Gastrocnemius medialis (tissue), 4 donors: ENCODE measurements at regions not wholly inside any gene's neighbourhood (a gene's known extent, or its start where the extent isn't known, plus 50 kb on each side); places are given as distances from the start of the nearest gene placed in this dataset.

Experiments used
- ATAC-seq, 2 donors: fragments of 150-250 bp; one replicate each; pipeline ENCODE4 v1.9.1; 2016
- DNase-seq, 2 donors: peaks; one replicate each; pipeline ENCODE4 v3.0.0-alpha.2; 2019
- H3K27ac ChIP-seq, 4 donors: fragments of 200-600 bp; sonication (generic); 1 replicate in 1 of 4; 2 replicates in 3 of 4; pipeline ENCODE4 v1.5.1; 2016 to 2018; ENCODE audit warnings: mild to moderate bottlenecking in 2 of 4, moderate library complexity in 1 of 4
- H3K27me3 ChIP-seq, 3 donors: fragments of 200-600 bp; sonication (generic) in 2 of 3; 1 replicate in 1 of 3; 2 replicates in 2 of 3; pipeline versions ENCODE4 v1.5.1 to v1.6.0; 2016 to 2019; ENCODE audit warnings: mild to moderate bottlenecking in 1 of 3, moderate library complexity in 1 of 3
- H3K36me3 ChIP-seq, 2 donors: fragments of 200-600 bp; sonication (generic) in 1 of 2; one replicate each; pipeline ENCODE4 v1.5.1; 2017 to 2018
- H3K4me1 ChIP-seq, 2 donors: fragments of 200-600 bp; sonication (generic) in 1 of 2; one replicate each; pipeline ENCODE4 v1.5.1; 2016 to 2017; ENCODE audit warnings: mild to moderate bottlenecking in 2 of 2
- H3K4me3 ChIP-seq, 4 donors: fragments of 200-600 bp; sonication (generic) in 3 of 4; 1 replicate in 1 of 4; 2 replicates in 3 of 4; pipeline ENCODE4 v1.5.1; 2016 to 2019; ENCODE audit warnings: mild to moderate bottlenecking in 2 of 4
- H3K9me3 ChIP-seq, 3 donors: fragments of 200-600 bp; sonication (generic) in 2 of 3; 1 replicate in 1 of 3; 2 replicates in 2 of 3; pipeline ENCODE4 v1.5.1; 2016 to 2019
- POLR2A ChIP-seq, 2 donors: fragments of 450-650 bp; IDR thresholded peaks; one replicate each; pipeline ENCODE4 v1.6.1; 2017; ENCODE audit warnings: antibody characterized with exemption in 2 of 2, mild to moderate bottlenecking in 2 of 2, moderate library complexity in 2 of 2
- in situ Hi-C, 4 donors: fragments of 200-750 bp; cut with MboI; loops; one replicate each; pipeline versions ENCODE4 v1.15.0 to v1.8.0; 2017; ENCODE audit warnings: low sequenced_read_pairs in 4 of 4
- intact Hi-C: fragments of 100-400 bp; cut with DNase I; formaldehyde crosslinking; loops from one replicate; pipeline ENCODE4 v1.15.1; 2023; ENCODE audit warnings: low total_unique reads
- TF ChIP-seq, protein P1 (sequence below), 5 experiments: fragments of 450-650 bp in 3 of 5; fragments of 200-600 bp in 2 of 5; sonication (generic) in 2 of 5; IDR thresholded peaks in 4 of 5; conservative IDR thresholded peaks in 1 of 5; 1 replicate in 4 of 5; 2 replicates in 1 of 5; pipeline ENCODE4 v1.5.1; 2016 to 2019; ENCODE audit warnings: antibody characterized with exemption in 5 of 5, mild to moderate bottlenecking in 3 of 5, moderate library complexity in 3 of 5

DNA sequence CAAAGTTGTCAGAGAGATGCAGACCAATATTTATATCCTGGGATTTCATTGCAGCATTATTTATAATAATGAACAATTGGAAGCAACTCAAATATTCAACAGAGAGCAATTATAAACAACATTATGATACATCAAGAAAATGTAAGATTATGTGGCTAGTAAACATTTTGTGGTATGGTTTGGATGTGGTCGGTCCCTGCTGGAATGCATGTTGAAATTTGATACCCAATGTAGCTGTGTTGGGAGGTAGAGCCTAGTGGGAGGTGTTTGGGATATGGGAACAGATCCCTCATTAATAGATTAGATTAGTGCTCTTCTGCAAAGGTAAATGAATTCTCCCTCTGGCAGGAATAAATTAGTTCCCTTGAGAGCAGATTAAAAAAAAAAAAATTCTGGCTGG lies 350.9 kb downstream of the ANKRD30A start:
- Histone ChIP-seq H3K27me3 (no peaks in the 10 kb centered on the region), H3K9me3 (no peaks in the 10 kb centered on the region), H3K4me1 (no peaks in the 10 kb centered on the region), H3K27ac (no peak overlapping the region), H3K4me3 (no peak overlapping the region), H3K36me3 (no peaks in the 10 kb centered on the region)
- in situ Hi-C loops (no loop called here), intact Hi-C loops (no loop called here)
- DNase-seq = no peak
- TF ChIP-seq, protein P1, sequence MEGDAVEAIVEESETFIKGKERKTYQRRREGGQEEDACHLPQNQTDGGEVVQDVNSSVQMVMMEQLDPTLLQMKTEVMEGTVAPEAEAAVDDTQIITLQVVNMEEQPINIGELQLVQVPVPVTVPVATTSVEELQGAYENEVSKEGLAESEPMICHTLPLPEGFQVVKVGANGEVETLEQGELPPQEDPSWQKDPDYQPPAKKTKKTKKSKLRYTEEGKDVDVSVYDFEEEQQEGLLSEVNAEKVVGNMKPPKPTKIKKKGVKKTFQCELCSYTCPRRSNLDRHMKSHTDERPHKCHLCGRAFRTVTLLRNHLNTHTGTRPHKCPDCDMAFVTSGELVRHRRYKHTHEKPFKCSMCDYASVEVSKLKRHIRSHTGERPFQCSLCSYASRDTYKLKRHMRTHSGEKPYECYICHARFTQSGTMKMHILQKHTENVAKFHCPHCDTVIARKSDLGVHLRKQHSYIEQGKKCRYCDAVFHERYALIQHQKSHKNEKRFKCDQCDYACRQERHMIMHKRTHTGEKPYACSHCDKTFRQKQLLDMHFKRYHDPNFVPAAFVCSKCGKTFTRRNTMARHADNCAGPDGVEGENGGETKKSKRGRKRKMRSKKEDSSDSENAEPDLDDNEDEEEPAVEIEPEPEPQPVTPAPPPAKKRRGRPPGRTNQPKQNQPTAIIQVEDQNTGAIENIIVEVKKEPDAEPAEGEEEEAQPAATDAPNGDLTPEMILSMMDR (IDR thresholded peaks at IDR 0.05 in 4 of 5, conservative IDR thresholded peaks at IDR 0.05 in 1 of 5) = no peak
- no peak for TF ChIP-seq POLR2A (IDR thresholded peaks at IDR 0.05)
- no peak for ATAC-seq

DNA sequence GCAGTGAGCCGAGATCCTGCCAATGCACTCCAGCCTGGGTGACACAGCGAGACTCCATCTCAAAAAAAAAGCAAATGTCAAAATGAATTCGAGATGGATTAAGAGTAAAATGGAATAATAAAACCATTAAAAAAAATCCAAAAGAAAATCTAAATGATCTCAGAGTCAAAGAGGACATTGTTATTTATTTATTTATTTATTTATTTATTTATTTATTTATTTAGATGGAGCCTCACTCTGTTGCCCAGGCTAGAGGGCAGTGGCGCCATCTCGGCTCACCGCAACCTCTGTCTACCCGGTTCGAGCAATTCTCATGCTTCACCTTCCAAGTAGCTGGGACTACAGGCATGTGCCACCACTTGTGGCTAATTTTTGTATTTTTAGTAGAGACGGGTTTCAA lies 349.2 kb downstream of the ANKRD30A start:
- Histone ChIP-seq H3K27ac (no peak overlapping the region), H3K27me3 (no peaks in the 10 kb centered on the region), H3K4me3 (no peak overlapping the region), H3K9me3 (no peaks in the 10 kb centered on the region), H3K4me1 (no peaks in the 10 kb centered on the region), H3K36me3 (no peaks in the 10 kb centered on the region)
- in situ Hi-C loops = no loop called here
- TF ChIP-seq, protein P1 (IDR thresholded peaks at IDR 0.05 in 4 of 5, conservative IDR thresholded peaks at IDR 0.05 in 1 of 5) = no peak
- no peak for TF ChIP-seq POLR2A (IDR thresholded peaks at IDR 0.05)
- no peak for DNase-seq
- intact Hi-C loops = no loop called here
- ATAC-seq = no peak

DNA sequence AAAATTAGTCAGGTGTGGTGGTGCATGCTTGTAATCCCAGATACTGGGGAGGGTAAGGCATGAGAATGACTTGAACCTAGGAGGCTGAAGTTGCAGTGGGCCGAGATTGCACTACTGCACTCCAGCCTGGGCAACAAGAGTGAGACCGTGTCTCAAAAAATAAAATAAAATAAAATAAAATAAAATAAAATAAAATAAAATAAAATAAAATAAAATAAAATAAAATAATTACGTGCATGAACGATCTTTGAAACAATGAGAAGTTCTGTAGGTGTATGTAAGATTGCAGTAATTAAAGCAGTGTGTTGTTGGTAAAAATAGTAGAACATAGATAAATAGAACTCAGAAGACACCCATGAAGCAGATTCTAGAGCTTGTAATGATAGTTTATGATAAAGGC lies 348.5 kb downstream of the ANKRD30A start:
- Histone ChIP-seq H3K36me3 (no peaks in the 10 kb centered on the region), H3K4me1 (no peaks in the 10 kb centered on the region), H3K27ac (no peak overlapping the region), H3K9me3 (no peaks in the 10 kb centered on the region), H3K27me3 (no peaks in the 10 kb centered on the region), H3K4me3 (no peak overlapping the region)
- intact Hi-C loops (no loop called here), in situ Hi-C loops (no loop called here)
- ATAC-seq (no peak), DNase-seq (no peak)
- TF ChIP-seq, protein P1 (IDR thresholded peaks at IDR 0.05 in 4 of 5, conservative IDR thresholded peaks at IDR 0.05 in 1 of 5) = no peak
- TF ChIP-seq POLR2A (IDR thresholded peaks at IDR 0.05) = no peak

DNA sequence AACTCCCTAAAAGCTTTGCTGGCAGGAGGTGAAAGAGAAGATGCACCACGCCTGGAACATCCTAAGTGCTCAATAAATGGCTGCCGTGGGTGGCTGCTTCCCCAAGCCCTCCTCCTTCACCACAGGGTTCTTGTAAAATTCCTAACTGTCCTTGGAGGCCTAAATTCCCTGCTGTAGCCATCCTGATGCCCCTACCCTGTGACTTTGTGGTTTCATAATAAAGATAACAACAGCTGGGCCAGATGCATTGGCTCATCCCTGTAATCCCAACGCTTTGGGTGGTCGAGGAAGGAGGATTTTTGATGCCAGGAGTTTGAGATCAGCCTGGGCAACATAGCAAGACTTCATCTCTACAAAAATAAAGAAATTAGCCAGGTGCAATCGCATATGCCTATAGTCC lies 341.8 kb downstream of the ANKRD30A start:
- in situ Hi-C loops (no loop called here), intact Hi-C loops (no loop called here)
- Histone ChIP-seq H3K4me3 (no peak overlapping the region), H3K36me3 (no peaks in the 10 kb centered on the region), H3K4me1 (no peaks in the 10 kb centered on the region), H3K9me3 (no peaks in the 10 kb centered on the region), H3K27ac (no peak overlapping the region), H3K27me3 (no peaks in the 10 kb centered on the region)
- DNase-seq (no peak), ATAC-seq (no peak)
- TF ChIP-seq POLR2A (IDR thresholded peaks at IDR 0.05) = no peak
- TF ChIP-seq, protein P1 (IDR thresholded peaks at IDR 0.05 in 4 of 5, conservative IDR thresholded peaks at IDR 0.05 in 1 of 5) = no peak

DNA sequence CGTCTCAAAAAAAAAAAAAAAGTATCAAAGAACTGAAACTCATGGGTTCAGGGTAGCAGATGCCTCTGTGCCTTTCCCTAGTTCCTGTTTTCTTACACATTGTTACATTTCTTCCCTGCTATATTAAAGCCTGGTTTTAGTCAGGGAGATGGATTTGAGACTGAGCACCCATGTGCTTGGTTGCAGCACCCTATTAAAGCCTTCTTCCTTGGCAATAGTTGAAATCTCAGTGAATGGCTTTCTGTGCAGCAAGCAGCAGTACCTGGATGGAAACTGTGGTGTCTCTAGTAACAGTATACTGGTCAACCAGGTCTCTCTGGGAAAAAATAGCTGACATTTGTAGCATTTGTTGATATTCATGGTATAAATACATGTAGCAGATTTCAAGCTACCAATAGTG lies 331.1 kb downstream of the ANKRD30A start:
- DNase-seq (no peak), ATAC-seq (no peak)
- no peaks in the 10 kb centered on the region for H3K9me3 ChIP-seq
- TF ChIP-seq, protein P1 (IDR thresholded peaks at IDR 0.05 in 4 of 5, conservative IDR thresholded peaks at IDR 0.05 in 1 of 5) = no peak
- TF ChIP-seq POLR2A (IDR thresholded peaks at IDR 0.05) = no peak
- H3K27ac ChIP-seq = no peak overlapping the region
- no peak overlapping the region for H3K4me3 ChIP-seq
- intact Hi-C loops = no loop called here
- no peaks in the 10 kb centered on the region for H3K27me3 ChIP-seq
- in situ Hi-C loops = no loop called here
- H3K4me1 ChIP-seq = no peaks in the 10 kb centered on the region
- H3K36me3 ChIP-seq = no peaks in the 10 kb centered on the region
